GM19023 (cell line): ENCODE measurements at regions not wholly inside any gene's neighbourhood (a gene's known extent, or its start where the extent isn't known, plus 50 kb on each side); places are given as distances from the start of the nearest gene placed in this dataset.
"Not testable (repeated sequence)": the region's sequence is repeated elsewhere in the genome, so short reads cannot be mapped to it uniquely, and the experiment has no call there.

Experiments
- ATAC-seq: cut with Tn5 transposase; IDR thresholded peaks from one replicate; pipeline ENCODE4 v1.9.1; 2021; ENCODE audit warnings: mild to moderate bottlenecking, moderate library complexity; ENCODE audit not compliant: unreplicated experiment

DNA sequence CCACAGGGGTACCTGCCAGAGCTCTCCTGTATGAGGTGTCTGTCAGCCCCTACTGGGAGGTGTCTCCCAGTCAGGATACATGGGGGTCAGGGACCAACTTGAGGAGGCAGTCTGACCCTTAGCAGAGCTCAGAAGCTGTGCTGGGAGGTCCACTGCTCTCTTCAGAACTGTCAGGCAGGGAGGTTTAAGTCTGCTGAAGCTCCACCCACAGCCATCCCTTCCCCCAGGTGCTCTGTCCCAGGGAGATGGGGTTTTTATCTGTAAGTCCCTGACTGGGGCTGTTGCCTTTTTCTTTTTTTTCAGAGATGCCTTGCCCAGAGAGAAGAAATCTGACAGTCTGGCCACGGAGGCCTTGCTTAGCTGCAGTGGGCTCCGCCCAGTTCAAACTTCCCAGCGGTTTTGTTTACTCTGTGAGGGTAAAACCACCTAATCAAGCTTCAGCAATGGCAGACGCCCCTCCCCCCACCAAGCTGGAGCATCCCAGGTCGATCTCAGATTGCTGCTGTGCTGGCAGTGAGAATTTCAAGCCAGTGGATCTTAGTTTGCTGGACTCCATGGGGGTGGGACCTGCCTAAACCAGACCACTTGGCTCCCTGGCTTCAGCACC, 118.5 kb upstream of the RADX start:
- not testable (repeated sequence) for ATAC-seq

DNA sequence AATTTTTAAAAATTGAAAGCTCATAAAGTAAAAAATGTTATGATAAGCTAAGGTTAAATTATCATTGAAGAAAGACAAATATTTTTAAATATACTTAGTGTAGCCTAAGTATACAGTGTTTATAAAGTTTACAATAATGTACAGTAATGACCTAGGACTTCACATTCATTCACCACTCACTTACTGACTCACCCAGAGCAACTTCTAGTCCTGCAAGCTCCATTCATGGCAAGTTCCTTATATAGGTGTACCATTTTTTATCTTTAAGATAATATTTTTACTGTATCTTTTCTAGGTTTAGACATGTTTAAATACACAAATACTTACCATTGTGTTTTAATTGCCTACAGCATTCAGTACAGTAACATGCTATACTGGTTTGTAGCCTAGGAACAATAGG, 112.3 kb upstream of the RADX start:
- no peak for ATAC-seq

DNA sequence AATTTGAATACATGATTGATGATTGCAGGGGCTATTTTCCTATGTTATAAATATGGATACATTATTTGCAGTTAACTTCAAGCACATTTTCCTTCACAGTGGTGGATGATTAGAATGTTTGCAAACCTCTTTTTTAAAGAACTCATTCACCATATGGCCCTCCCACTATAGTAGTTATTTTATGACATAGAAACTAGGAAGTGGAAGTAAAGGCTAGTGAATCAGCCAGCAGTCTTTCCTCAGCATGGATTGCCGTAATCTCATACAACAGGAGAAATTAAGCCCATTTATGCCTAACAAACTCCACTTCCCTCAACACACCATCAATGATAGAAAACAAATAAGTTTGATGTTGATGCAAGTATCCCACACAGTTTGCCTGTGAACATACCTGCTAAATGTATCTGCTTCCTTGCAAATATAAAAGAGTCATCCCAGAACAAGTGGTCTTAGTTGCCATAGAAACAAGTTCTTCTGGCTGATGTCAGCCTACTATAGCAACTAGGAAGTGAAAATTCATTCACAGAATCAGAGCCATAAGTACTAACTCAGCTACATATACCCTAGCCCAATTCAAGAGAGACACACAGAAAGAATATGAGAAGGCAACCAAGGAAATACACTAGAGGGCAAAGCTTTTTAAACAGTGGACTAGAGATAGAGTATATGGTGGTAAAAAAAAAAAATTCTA, 100.9 kb upstream of the RADX start:
- ATAC-seq: no peak
